ENCODE measurements at regions not wholly inside any gene's neighbourhood (a gene's known extent, or its start where the extent isn't known, plus 50 kb on each side); places are given as distances from the start of the nearest gene placed in this dataset.

- Histone ChIP-seq H3K4me1 (ENCODE audit: insufficient read depth, low read length) (no peaks in the 10 kb centered on the region), H3K27me3 (ENCODE audit: insufficient read depth, low read length) (no peaks in the 10 kb centered on the region), H2AFZ (ENCODE audit: low read length) (no peak overlapping the region), H3K79me2 (ENCODE audit: insufficient read depth, low read length) (no peaks in the 10 kb centered on the region), H4K20me1 (ENCODE audit: insufficient read depth, low read length) (no peaks in the 10 kb centered on the region), H3K4me2 (ENCODE audit: insufficient read depth, low read length) (no peak overlapping the region), H3K4me3 (ENCODE audit: insufficient read depth, low read length) (no peak overlapping the region), H3K36me3 (ENCODE audit: insufficient read depth, low read length) (no peaks in the 10 kb centered on the region), H3K27ac (ENCODE audit: low read depth, low read length) (no peak overlapping the region), H3K9me3 (ENCODE audit: low read depth, low read length) (no peaks in the 10 kb centered on the region)
- TF ChIP-seq CTCF (IDR thresholded peaks at IDR 0.05; ENCODE audit: extremely low read depth, low read depth, low read length), result no peak
- no peak for DNase-seq (ENCODE audit: insufficient read length, low spot score, missing footprints)
Measured at GRCh38 chr13:64540468-64540867, 2689.7 kb downstream of the PCDH9 start.

- no peaks in the 10 kb centered on the region for H3K79me2 ChIP-seq (ENCODE audit: insufficient read depth, low read length)
- DNase-seq (ENCODE audit: insufficient read length, low spot score, missing footprints), result no peak
- no peaks in the 10 kb centered on the region for H3K36me3 ChIP-seq (ENCODE audit: insufficient read depth, low read length)
- no peaks in the 10 kb centered on the region for H3K4me1 ChIP-seq (ENCODE audit: insufficient read depth, low read length)
- no peak for TF ChIP-seq CTCF (IDR thresholded peaks at IDR 0.05; ENCODE audit: extremely low read depth, low read depth, low read length)
- no peak overlapping the region for H3K4me2 ChIP-seq (ENCODE audit: insufficient read depth, low read length)
- H3K27me3 ChIP-seq (ENCODE audit: insufficient read depth, low read length), result no peaks in the 10 kb centered on the region
- no peak overlapping the region for H3K4me3 ChIP-seq (ENCODE audit: insufficient read depth, low read length)
- no peak overlapping the region for H3K27ac ChIP-seq (ENCODE audit: low read depth, low read length)
- no peaks in the 10 kb centered on the region for H3K9me3 ChIP-seq (ENCODE audit: low read depth, low read length)
- H2AFZ ChIP-seq (ENCODE audit: low read length), result no peak overlapping the region
- no peaks in the 10 kb centered on the region for H4K20me1 ChIP-seq (ENCODE audit: insufficient read depth, low read length)
Measured at GRCh38 chr13:64538711-64539110, 2691.4 kb downstream of the PCDH9 start.

GRCh38 chr13:64534302-64534701 lies 2695.8 kb downstream of the PCDH9 start:
- no peaks in the 10 kb centered on the region for H3K79me2 ChIP-seq (ENCODE audit: insufficient read depth, low read length)
- TF ChIP-seq CTCF (IDR thresholded peaks at IDR 0.05; ENCODE audit: extremely low read depth, low read depth, low read length), result no peak

GRCh38 chr13:64531400-64531799 lies 2698.7 kb downstream of the PCDH9 start:
- DNase-seq (ENCODE audit: insufficient read length, low spot score, missing footprints), result no peak
- Histone ChIP-seq H3K4me2 (ENCODE audit: insufficient read depth, low read length) (no peak overlapping the region), H3K4me3 (ENCODE audit: insufficient read depth, low read length) (no peak overlapping the region), H3K27ac (ENCODE audit: low read depth, low read length) (no peak overlapping the region), H3K9me3 (ENCODE audit: low read depth, low read length) (no peaks in the 10 kb centered on the region), H3K27me3 (ENCODE audit: insufficient read depth, low read length) (no peaks in the 10 kb centered on the region), H3K4me1 (ENCODE audit: insufficient read depth, low read length) (no peaks in the 10 kb centered on the region), H3K79me2 (ENCODE audit: insufficient read depth, low read length) (no peaks in the 10 kb centered on the region), H4K20me1 (ENCODE audit: insufficient read depth, low read length) (no peaks in the 10 kb centered on the region), H2AFZ (ENCODE audit: low read length) (no peak overlapping the region), H3K36me3 (ENCODE audit: insufficient read depth, low read length) (no peaks in the 10 kb centered on the region)
- TF ChIP-seq CTCF (IDR thresholded peaks at IDR 0.05; ENCODE audit: extremely low read depth, low read depth, low read length), result no peak

More at GRCh38 chr13:64534302-64534701, 2695.8 kb downstream of the PCDH9 start:
- Histone ChIP-seq H3K4me2 (ENCODE audit: insufficient read depth, low read length) (no peak overlapping the region), H4K20me1 (ENCODE audit: insufficient read depth, low read length) (no peaks in the 10 kb centered on the region), H3K27ac (ENCODE audit: low read depth, low read length) (no peak overlapping the region), H3K36me3 (ENCODE audit: insufficient read depth, low read length) (no peaks in the 10 kb centered on the region), H3K4me3 (ENCODE audit: insufficient read depth, low read length) (no peak overlapping the region), H2AFZ (ENCODE audit: low read length) (no peak overlapping the region), H3K27me3 (ENCODE audit: insufficient read depth, low read length) (no peaks in the 10 kb centered on the region), H3K9me3 (ENCODE audit: low read depth, low read length) (no peaks in the 10 kb centered on the region), H3K4me1 (ENCODE audit: insufficient read depth, low read length) (no peaks in the 10 kb centered on the region)
- DNase-seq (ENCODE audit: insufficient read length, low spot score, missing footprints), result no peak

Measured in osteoblast (primary cell).